B cell (primary cell): ENCODE measurements at regions not wholly inside any gene's neighbourhood (a gene's known extent, or its start where the extent isn't known, plus 50 kb on each side); places are given as distances from the start of the nearest gene placed in this dataset.

Source experiments
- EZH2 ChIP-seq: IDR thresholded peaks from 2 replicates; pipeline ENCODE4 v1.6.1; 2012; ENCODE audit warnings: borderline replicate concordance, low read depth, mild to moderate bottlenecking, moderate library complexity, low read length; ENCODE audit not compliant: insufficient read depth, poor library complexity, severe bottlenecking
- TF ChIP-seq, protein P1 (sequence below): fragments of 200-600 bp; IDR thresholded peaks from one replicate; pipeline ENCODE4 v1.8.0; 2022; ENCODE audit warnings: antibody characterized with exemption, mild to moderate bottlenecking

DNA sequence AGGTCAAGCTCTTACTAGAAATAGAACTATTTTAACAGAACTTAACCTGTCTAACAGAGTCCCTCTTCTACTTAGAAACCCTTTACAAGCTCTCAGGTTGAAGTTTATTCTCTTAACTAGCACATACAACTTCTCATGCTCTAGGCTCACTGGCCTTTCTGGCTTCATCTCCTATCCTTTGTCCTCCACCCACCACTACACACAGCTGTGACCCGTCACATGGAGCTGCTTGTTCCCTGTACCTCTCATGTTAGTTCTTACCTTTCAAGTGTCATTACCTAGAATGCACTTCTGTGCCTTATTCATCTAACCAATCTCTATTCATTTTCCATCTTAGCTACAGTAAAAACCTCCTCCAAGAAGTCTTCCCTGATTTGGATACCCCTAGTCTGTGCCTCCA lies 89.4 kb upstream of the APC start:
- TF ChIP-seq, protein P1, sequence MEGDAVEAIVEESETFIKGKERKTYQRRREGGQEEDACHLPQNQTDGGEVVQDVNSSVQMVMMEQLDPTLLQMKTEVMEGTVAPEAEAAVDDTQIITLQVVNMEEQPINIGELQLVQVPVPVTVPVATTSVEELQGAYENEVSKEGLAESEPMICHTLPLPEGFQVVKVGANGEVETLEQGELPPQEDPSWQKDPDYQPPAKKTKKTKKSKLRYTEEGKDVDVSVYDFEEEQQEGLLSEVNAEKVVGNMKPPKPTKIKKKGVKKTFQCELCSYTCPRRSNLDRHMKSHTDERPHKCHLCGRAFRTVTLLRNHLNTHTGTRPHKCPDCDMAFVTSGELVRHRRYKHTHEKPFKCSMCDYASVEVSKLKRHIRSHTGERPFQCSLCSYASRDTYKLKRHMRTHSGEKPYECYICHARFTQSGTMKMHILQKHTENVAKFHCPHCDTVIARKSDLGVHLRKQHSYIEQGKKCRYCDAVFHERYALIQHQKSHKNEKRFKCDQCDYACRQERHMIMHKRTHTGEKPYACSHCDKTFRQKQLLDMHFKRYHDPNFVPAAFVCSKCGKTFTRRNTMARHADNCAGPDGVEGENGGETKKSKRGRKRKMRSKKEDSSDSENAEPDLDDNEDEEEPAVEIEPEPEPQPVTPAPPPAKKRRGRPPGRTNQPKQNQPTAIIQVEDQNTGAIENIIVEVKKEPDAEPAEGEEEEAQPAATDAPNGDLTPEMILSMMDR, result no peak
- TF ChIP-seq EZH2, result no peak
